OCI-M1 (cell line): ENCODE measurements at regions not wholly inside any gene's neighbourhood (a gene's known extent, or its start where the extent isn't known, plus 50 kb on each side); places are given as distances from the start of the nearest gene placed in this dataset.

ENCODE experiments used
- DNase-seq: peaks from one replicate; lab custom pipeline; 2025; lab: John Stamatoyannopoulos, UW

DNA sequence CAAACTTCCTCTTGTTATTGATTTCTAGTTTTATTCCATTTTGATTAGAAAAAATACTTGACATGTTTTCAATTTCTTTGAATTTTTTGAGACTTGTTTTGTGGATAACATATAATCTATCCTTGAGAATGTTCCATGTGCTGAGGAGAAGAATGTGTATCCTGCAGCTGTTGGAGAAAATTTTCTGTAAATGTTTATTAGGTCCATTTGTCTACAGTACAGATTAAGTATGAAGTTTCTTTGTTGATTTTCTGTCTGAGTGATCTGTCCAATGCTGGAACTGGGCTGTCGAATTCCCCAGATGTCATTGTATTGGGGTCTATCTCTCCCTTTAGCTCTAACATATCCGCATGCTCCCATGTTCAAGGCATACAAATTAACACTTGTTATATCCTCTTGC lies 251.2 kb downstream of the CSNK1G3 start:
- DNase-seq: no peak

DNA sequence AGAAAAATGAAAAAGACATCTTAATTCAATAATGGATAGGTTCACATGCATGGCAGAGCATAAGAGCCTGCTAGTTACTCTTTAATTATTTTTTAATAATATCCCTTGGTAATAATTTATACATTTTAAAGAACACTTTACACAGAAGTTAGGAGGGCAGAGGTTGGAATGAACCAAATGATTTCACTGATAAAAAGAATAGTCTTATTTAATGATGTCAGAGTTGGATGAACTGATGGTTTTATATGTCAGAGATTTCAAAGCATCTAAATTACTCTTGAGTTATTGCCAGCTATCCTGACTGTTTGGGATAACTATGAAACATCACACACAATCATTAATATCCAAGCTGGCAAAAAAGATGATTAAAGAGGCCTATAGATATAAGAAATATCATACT lies 244.8 kb downstream of the CSNK1G3 start:
- no peak for DNase-seq

DNA sequence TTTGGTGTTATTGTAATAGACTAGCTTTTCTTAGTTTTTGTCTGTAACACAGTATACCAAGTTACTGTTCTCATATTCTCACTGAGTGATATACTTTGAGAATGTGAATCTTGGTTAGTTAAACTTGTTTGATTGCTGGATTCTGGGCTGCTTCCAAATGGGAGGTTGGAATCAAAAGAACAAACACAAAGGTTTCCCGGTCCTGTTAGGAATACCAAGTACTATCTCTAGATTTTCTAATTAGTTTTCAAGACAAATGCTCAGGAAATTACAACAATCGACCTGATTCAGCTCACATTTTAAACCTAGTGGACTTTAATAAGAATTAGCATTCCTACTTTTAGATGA lies 244.3 kb downstream of the CSNK1G3 start:
- no peak for DNase-seq

DNA sequence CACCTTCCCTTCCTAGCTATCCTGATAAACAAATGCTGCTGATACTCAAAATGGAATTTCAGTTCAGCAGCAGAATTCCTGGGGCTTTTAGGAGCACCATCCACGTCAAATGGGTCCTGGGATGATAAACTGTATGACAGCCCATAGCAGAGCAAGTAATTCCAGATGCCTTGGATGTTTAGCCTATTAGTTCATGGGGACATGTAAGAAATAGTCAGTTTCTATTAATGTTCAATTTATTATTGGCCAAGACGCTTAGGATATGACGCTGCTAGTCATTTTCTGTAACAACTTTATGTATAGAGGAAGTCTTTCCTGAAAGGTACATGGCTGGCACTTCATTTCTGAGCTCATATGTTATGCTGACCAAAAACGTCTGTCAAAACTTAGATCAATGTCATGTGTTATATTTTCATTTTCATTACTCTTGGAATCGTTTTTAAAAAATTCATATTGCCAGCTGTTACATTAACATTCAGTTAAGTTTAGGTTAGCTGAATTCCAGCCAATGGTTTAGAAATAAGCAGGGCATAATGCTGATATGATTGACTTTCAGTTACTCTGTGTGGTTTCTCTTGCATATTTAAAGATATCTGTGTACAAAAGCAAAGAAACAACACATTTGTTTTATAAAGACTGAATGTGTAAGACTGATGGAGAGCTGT lies 243.8 kb downstream of the CSNK1G3 start:
- DNase-seq: no peak

DNA sequence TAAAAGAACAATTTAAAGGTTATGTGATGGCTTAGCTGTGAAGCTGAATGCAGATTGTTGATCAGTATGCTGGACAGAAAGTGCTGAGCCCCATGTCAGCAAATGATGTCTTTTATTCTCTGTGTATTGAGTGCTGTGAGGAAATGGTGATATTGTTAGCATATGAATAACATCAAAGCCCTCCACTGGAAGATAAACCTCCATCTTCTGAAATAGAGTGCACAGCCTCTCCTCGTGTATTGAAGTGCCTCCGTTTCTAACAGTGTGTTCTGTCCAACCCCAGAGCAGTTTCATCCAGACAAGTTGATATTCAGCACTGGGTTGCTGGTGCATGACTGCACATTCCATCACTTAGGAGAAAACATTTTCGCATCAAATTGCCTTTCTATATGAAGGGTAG lies 242.9 kb downstream of the CSNK1G3 start:
- no peak for DNase-seq

DNA sequence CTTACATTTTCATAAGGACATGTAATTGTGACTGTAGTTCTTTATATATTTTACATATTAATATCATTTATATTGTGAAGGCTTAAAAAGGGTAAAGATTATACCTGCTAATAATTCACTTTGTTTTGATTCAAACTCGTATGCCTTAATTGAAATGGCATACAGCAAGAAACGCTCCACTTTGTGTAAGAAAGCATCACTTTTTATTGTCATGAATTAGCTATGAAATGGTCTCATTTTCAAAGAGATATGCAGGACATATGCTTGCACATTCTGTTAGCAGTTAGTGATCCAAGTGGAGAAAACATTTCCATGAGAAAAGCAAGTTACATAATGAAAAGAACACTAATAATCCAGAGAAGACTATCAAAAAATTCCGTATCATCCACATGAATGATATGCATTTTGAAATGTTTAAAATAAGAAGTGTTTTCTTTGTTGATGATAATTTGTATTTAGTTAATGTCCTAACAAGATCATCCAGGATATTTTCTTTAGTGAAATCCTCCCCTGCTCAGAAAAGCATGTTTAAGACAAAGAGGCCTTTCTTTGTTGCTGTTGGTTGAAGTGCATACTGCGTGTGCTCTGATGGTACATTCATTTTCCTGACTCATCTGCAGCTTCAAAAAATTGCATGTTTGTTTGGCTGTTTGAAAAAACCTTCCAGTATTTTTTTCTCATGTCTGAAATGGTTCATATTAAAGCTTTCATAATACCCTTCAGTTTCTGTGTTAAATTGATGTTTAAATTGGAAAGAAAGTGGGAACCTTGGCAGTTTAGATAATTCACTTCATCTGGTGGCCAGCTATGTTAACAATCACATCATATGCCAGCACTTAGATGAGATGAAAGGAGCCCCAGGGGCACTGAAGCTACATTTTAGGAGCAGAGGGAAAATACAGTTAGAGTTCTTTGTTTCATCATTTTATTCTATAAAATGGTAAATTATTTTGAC lies 242.2 kb downstream of the CSNK1G3 start:
- DNase-seq: no peak

DNA sequence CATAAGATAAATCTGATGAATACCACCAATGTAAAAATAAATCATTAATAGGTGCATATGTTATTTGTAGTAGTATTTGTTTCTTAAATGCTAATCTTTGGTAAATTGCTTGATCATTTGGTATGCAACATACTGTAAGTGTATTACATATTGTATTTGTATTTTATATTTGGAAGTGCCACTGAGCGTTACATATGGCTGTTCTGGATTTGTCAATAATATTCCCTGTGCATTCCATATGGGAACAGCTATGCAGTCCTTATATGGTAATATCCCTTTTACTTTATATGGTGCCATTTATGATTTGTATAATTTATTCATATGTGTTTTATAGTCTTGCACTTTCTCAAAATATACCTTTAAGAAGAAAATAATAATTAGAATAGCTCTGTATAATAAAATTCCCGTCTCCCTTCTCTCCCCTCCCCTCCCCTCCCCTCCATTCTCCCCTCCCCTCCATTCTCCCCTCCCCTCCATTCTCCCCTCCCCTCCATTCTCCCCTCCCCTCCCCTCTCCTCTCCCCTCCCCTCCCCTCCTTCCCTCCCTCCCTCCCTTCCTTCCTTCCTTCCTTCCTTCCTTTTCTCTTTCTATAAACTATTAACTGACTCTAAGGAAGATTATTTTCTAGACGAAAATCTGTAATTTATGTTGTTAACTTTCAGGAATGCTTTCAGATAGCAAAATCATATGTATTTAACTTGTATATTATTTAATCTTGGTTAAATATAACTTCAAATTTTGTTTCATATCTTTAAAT lies 241.4 kb downstream of the CSNK1G3 start:
- no peak for DNase-seq

DNA sequence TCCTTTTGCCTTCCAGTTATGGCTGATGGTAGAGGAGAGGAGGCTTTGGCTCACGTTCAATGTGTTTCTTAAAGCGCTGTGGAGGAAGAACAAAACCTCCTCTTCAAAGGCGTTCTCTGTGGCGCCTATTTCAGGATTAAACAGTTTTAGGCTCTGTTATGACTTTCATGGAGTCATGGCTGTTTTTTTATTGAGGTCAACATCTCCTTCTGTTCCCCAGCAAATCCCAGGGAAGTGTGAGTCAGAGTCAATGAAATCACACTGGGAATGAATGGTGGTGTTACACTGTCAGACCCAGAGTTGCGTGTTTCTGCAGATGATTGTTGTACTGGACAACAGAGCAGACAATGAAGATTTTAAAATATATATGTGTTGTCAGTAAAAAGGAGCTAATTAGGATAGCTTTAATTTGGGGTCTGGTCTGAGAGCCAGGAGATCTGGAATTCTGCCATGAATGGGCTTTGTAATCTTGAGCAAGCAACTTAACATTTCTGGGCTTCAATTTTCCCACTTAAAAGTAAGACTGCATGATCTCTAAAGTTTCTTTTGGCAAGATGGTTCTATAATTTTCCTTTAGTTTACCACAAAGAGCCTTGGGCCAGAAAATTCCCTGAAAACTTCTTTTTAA lies 240.7 kb downstream of the CSNK1G3 start:
- no peak for DNase-seq

DNA sequence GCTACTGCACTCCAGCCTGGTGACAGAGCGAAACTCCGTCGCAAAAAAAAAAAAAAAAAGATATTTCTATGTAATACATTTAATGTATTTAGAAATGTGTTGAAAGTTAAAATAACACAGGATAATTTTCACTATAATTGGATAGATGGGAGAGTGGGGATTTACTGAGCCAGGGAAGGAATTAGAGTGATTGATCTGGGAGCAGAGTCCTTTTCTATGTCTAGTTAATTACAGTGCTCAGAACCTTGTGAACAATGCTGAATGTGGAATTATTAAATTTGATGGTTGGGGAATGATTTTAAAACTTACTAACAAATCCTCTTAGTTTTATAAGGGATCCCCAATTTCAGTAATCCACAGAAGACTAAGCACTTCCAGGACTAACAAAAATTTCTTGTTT lies 239.7 kb downstream of the CSNK1G3 start:
- DNase-seq: no peak

DNA sequence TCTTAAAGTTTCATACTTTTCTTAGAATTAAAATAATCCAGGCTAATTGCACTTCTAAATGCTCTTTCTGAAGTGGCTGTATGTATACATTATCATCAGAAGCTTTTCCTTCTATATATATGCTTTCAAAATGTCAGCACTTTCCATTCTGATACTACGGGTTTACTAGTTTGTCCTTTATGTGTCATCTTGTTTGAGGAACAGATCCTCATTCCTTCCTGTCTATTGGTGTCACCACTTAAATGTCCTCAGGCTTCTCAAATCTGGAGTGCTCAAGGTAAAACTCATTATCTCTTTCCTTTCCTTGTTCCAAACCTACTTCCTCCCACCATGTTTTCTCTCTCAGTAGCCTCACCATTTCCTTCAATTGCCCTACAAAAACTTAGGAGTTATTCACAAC lies 236.3 kb downstream of the CSNK1G3 start:
- DNase-seq: no peak

DNA sequence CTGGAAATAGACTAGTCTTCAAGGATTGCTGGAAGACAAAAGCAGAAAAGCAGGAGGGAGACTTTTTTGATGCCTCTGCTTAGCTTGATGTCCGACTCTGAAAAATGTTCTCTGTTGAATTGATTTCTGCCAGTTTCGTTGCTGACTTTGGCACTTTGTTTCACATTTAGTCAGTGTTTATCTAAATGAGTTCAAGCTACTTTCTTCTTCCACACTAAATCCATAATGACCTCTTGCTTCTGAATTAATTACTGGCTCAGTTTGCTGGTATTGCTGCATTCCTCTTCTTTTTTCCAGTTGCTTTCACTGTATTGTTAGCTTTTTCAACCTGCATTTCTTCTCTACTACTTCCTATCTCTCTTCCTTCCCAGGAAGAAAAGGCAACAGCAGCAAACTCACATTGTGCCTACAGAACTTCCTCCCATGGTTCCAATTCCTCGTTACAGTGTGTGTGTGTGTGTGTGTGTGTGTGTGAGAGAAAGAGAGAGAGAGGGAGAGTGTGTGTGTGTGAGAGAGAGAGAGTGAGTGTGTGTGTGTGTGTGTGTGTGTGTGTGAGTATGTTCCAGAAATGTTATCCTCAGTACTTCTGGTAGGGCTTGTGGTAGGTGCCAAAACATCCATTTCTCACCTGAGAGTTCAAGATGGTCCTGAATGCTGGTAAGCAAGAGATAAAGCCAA lies 234.8 kb downstream of the CSNK1G3 start:
- DNase-seq: no peak

DNA sequence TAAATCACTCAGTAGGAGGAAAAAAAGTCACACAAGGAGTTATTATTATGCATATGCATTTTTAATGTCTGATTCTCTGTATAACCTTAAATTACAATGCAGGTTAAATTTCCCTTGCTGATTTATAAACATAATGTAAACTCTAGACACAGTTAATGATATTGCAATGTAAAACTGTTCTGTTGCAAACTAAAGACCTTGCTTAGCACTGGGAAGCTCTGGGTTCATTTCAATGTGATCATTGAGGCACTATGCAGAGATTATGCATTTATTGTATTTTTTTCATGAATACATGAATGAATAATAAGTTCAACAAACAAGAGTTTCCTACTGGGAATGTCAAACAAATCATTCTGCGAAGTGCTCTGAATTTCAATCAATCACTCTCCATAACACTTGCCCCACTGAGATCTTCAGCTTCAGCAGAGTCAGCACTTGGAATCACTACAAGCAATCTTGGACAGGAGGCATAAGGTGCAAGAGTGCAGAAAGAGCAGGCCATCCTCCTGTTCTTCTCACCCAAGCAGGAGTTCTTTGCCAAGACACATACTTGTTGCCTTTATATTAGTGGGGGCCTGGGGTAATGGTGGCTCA lies 232.1 kb downstream of the CSNK1G3 start:
- no peak for DNase-seq

DNA sequence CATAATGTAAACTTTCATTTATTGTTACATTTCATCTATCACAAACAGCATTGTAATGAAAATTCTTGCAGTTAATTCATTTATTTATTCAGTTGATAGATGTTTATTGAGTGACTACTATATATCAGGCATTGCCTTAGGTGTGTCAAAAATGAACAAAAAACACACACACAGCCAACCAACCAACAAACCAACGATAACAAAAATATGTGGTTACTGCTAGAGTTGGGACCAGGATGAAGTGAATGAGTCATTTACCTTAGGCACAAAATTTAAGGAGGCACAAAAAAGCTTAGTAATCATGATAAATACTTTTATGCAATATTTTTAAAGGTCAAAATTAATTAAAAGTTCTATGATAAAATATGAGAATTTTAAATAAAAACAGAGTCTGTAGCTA lies 223.4 kb downstream of the CSNK1G3 start:
- DNase-seq: no peak

DNA sequence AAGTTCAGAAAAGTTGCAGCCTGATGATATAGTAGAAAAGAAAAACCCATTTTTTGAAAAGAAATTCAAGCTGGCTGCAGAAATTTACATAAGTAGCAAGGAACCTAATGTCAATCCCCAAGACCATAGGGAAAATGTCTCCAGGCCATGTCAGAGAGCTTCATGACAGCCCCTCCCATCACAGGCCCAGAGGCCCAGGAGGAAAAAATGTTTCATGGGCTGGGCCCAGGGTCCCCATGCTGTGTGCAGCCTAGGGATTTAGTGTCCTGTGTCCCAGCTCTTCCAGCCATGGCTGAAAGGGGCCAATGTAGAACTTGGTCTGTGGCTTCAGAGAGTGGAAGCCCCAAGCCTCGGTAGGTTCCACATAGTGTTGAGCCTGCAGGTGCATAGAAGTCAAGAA lies 220.3 kb downstream of the CSNK1G3 start:
- no peak for DNase-seq

DNA sequence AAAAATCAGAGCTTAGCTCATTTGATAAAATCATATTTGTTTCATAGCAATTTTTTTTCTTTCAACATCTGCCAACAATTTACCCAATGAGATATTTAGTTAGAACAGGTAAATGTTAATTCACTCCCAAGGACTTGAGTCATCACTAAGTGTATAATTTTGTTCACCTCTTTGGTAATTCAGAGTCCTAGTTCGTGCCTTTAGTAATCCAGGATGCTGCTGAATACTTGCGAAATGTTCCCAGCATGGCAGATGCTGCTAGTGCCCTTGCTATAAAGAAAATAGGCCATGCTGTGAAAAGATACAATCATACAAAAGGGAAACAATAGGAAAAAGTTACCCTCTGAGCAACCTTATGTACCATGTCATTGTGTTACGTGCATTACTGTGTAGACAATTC lies 210.5 kb downstream of the CSNK1G3 start:
- no peak for DNase-seq

DNA sequence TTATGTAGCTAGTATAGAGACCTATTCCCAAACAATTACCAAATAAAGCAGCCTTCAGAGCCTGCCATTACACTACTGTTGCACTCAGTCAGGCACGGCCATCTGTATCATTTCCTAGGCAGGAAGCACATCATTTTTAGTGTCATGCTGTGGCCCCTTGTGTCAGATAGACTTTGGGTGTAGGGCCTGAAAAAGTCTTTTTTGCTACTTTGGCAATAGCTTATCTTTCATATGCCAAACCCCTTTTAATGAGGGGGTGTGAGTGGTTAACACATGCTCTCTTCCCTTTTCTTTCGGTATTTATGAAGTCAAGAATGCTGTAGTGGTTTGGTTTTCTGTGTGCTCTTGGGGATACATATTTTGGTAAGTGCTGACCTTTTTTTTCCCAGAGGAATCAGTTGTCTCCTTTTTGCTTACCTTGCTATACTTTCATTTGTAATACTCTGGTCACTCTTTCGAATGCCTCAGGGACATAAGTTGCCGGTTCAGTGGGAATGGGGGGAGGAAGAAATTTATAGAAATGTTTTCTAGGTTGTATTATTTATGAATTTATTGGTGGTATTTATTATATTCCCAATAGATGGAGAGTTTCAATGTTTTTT lies 209.8 kb downstream of the CSNK1G3 start:
- peak; percentile 58 for DNase-seq

DNA sequence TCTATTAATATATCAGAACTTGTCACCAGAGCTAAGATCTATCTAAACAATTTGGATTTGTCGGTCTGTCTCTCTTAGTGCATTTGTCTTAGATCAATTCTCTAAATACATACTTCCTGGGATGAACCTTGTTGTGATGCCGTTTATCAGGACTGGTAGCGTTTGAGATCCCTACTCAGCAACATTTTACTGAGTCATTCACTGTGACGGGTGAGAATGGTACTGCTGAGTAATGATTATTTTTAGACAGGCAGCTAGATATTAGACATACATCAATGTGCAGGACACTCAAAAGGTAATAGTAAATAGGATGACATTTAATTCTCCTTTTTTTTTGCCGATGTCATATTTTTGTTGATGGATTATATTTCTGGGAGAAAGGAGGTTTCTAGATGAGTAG lies 209.0 kb downstream of the CSNK1G3 start:
- DNase-seq: peak; percentile 36

DNA sequence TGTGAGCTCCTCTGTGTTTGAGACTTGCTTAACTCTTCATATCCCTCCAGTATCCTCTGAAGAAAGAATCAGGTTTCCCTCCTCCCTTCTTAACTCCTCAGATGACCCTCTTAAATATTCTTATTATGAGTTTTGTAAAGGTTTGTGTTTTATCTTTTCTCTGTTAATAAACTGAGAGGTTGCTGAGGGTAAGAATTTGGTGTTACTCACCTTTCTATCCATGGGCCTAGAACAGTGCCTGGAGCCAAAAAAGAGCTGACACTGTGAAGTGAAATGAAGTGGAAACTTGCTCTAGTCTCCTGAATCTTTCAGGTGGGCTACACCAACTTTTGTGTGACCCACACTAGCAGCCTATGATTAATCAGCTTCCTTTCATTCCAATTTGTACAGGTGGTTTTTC lies 208.4 kb downstream of the CSNK1G3 start:
- DNase-seq: no peak

DNA sequence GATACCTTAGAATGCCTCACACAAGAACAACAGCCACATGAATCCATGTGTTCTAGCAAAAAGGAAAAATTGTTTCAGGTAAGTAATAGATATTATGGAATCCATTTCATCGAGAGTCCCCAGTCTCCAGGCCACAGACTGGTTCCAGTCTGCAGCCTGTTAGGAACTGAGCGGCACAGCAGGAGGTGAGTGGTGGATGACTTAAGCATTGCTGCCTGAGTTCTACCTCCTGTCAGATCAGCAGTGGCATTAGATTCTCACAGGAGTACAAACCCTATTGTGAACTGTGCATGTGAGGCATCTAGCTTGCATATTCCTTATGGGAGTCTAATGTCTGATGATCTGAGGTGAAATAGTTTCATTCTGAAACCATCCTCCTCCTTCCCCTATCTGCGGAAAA lies 207.0 kb downstream of the CSNK1G3 start:
- DNase-seq: no peak

DNA sequence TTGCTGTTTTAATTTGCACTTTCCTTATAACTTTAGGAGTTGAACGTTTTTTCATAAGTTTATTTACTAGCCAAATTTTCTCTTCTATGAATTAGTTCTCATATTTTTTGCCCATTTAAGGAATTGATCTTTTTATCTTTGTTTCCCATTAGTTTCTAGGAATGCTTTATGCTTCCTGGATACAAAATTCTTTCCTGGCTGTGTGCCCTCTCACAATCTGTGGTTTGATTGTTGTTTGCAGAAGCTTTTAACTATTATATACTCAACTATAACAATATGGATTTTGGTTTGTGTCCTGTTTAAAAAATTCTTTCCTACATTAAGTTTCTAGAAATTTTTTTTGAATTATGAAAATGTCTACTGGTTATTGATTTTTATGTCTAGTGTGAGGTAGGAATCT lies 206.3 kb downstream of the CSNK1G3 start:
- no peak for DNase-seq

DNA sequence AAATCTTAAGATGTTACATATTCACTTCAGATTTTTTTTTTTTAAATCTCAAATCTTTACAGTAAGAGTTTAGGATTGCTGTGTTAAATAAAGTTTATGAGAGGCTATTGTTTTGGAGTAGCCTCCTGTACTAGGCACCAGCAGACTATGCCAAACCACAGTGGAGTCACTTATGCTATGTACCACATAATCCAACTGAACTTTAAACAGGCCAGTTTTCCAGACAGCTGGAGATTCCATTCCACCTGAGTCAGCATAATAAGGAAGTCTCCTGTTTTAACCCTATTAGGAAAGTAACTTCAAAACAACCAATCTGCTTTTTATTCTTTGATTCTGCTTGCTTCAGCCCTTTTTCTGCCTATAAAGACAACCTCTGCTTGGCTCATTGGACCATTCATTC lies 205.2 kb downstream of the CSNK1G3 start:
- DNase-seq: no peak
